GM04503 (cell line): ENCODE measurements at regions not wholly inside any gene's neighbourhood (a gene's known extent, or its start where the extent isn't known, plus 50 kb on each side); places are given as distances from the start of the nearest gene placed in this dataset.

Experiments used
- DNase-seq: peaks from one replicate; pipeline ENCODE4 v3.0.0-alpha.2; 2012; ENCODE audit warnings: low read depth

GRCh38 chr10:65528986-65529385, 1396.8 kb upstream of the LRRTM3 start:
- DNase-seq = no peak

- no peak for DNase-seq
Observed at GRCh38 chr10:65531545-65531944, 1394.3 kb upstream of the LRRTM3 start.

- no peak for DNase-seq
Observed at GRCh38 chr10:65534771-65535170, 1391.1 kb upstream of the LRRTM3 start.

- DNase-seq = no peak
Observed at GRCh38 chr10:65544756-65545155, 1381.1 kb upstream of the LRRTM3 start.

GRCh38 chr10:65548001-65548400, 1377.8 kb upstream of the LRRTM3 start:
- DNase-seq = no peak

- DNase-seq = no peak
Observed at GRCh38 chr10:65550761-65551160, 1375.1 kb upstream of the LRRTM3 start.

GRCh38 chr10:65555192-65555591, 1370.6 kb upstream of the LRRTM3 start:
- no peak for DNase-seq

GRCh38 chr10:65556006-65556405, 1369.8 kb upstream of the LRRTM3 start:
- no peak for DNase-seq

- no peak for DNase-seq
Observed at GRCh38 chr10:65559369-65559768, 1366.5 kb upstream of the LRRTM3 start.

- no peak for DNase-seq
Observed at GRCh38 chr10:65565246-65565645, 1360.6 kb upstream of the LRRTM3 start.

- no peak for DNase-seq
Observed at GRCh38 chr10:65566906-65567305, 1358.9 kb upstream of the LRRTM3 start.

- DNase-seq = no peak
Observed at GRCh38 chr10:65570143-65571010, 1355.5 kb upstream of the LRRTM3 start.

- DNase-seq = no peak
Observed at GRCh38 chr10:65571011-65571570, 1354.7 kb upstream of the LRRTM3 start.

GRCh38 chr10:65581426-65582026, 1344.3 kb upstream of the LRRTM3 start:
- no peak for DNase-seq

- DNase-seq = no peak
Observed at GRCh38 chr10:65602182-65602865, 1323.5 kb upstream of the LRRTM3 start.

- DNase-seq = no peak
Observed at GRCh38 chr10:65611592-65611991, 1314.2 kb upstream of the LRRTM3 start.

GRCh38 chr10:65614956-65615565, 1310.8 kb upstream of the LRRTM3 start:
- no peak for DNase-seq

GRCh38 chr10:65618126-65618525, 1307.7 kb upstream of the LRRTM3 start:
- no peak for DNase-seq

- DNase-seq = no peak
Observed at GRCh38 chr10:65620404-65621048, 1305.3 kb upstream of the LRRTM3 start.

- no peak for DNase-seq
Observed at GRCh38 chr10:65622608-65623007, 1303.2 kb upstream of the LRRTM3 start.

- DNase-seq = no peak
Observed at GRCh38 chr10:65628493-65629139, 1297.2 kb upstream of the LRRTM3 start.
